Prostate gland (tissue), 2 donors: ENCODE measurements at regions not wholly inside any gene's neighbourhood (a gene's known extent, or its start where the extent isn't known, plus 50 kb on each side); places are given as distances from the start of the nearest gene placed in this dataset.

ENCODE experiments used
- POLR2A ChIP-seq: fragments of 450-650 bp; IDR thresholded peaks from one replicate; pipeline ENCODE4 v1.6.1; 2016; ENCODE audit warnings: antibody characterized with exemption, mild to moderate bottlenecking
- POLR2AphosphoS5 ChIP-seq: sonication (generic); formaldehyde crosslinking; IDR thresholded peaks from one replicate; pipeline ENCODE4 v1.6.1; 2017; ENCODE audit warnings: antibody characterized with exemption
- TF ChIP-seq, protein P1 (sequence below), 4 experiments: fragments of 200-600 bp in 2 of 4; fragments of 450-650 bp in 2 of 4; sonication (generic) in 2 of 4; IDR thresholded peaks; 1 replicate in 3 of 4; 2 replicates in 1 of 4; pipeline ENCODE4 v1.5.1; 2016 to 2019; ENCODE audit warnings: antibody characterized with exemption in 4 of 4, mild to moderate bottlenecking in 2 of 4, moderate library complexity in 2 of 4

DNA sequence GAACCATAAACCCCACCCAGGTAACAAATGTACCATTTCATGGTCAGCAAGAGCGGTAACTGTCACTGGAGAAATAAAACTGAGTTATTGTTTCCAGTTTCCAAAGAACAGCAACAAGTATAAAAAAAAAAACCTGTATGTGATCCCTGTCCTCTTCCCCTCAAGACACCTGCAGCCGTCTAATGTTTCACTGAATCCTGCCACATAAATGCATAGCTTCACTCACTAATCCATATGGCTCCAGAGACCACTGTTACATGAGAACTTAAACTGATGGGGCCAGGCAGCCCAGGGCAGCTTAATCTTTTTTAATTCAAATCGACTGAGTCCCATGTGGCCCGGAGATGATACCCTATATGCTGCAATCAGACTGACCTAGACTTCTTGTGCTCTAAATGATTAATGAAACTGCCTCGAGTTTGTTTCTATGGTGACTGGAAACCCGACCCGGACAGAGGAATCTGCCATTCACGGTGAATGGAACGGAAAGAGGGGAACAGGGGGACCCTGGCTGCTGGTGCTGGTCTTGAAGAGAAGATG is 60.9 kb upstream of the SIX2 start:
- TF ChIP-seq, protein P1, sequence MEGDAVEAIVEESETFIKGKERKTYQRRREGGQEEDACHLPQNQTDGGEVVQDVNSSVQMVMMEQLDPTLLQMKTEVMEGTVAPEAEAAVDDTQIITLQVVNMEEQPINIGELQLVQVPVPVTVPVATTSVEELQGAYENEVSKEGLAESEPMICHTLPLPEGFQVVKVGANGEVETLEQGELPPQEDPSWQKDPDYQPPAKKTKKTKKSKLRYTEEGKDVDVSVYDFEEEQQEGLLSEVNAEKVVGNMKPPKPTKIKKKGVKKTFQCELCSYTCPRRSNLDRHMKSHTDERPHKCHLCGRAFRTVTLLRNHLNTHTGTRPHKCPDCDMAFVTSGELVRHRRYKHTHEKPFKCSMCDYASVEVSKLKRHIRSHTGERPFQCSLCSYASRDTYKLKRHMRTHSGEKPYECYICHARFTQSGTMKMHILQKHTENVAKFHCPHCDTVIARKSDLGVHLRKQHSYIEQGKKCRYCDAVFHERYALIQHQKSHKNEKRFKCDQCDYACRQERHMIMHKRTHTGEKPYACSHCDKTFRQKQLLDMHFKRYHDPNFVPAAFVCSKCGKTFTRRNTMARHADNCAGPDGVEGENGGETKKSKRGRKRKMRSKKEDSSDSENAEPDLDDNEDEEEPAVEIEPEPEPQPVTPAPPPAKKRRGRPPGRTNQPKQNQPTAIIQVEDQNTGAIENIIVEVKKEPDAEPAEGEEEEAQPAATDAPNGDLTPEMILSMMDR (IDR thresholded peaks at IDR 0.05), result no peak
- no peak for TF ChIP-seq POLR2A
- TF ChIP-seq POLR2AphosphoS5, result no peak
